OCI-M1 (cell line): ENCODE measurements at regions not wholly inside any gene's neighbourhood (a gene's known extent, or its start where the extent isn't known, plus 50 kb on each side); places are given as distances from the start of the nearest gene placed in this dataset.

ENCODE experiments used
- DNase-seq: peaks from one replicate; lab custom pipeline; 2025; lab: John Stamatoyannopoulos, UW

DNA sequence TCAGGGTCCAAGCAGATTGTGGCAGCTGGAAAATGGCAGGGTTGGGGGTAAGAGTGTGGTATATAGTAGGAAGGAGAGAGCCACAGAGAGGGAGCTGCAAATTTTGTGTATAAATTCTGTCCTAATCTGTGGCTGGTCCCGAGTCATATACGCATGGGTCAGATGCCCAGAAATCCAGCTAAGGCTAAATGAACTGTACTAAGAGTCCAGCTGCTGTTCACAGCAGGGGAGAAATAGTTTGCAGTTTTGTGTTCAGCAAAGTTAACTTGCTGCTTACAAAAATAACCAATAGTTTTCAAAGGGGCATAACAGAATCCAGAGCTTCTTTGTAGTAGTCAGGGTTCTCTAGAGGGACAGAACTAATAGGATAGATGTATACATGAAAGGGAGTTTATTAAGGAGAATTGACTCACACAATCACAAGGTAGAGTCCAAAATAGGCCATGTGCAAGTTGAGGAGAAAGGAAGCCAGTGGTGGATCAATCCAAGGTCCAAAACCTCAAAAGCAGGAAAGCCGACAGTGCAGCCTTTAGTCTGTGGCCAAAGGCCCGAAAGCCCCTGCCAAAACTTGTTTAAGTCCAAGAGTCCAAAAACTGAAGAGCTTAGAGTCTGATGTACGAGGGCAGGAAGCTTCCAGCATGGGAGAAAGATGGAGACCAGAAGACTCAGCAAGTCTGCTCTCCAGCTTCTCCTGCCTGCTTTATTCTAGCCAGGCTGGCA is 146.1 kb upstream of the KBTBD8 start:
- DNase-seq, result no peak

DNA sequence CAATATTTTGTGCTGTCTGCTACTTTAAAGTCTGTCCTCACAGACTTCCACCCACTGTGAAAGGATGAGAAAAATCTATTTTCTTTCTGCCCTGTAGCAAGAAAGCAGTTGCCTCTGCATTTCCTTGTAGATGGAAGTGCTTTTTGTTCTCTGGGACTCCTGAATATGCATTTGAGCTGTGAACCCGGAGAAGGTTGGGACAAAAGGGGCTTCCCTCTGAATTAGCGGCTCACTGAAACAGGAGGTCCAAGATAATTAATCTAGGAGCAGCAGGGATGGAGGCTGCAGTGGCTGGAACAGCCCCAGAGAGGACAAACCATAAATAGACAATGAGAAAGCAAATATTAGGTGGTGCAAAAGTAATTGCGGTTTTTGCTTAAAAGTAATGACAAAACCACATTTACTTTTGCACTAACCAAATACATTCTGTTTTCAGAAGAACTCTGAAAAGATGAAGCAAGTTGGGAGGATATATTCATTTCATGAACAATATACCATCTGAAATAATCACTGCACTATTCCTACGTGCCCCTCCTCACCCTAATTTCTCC is 143.4 kb upstream of the KBTBD8 start:
- DNase-seq, result no peak

DNA sequence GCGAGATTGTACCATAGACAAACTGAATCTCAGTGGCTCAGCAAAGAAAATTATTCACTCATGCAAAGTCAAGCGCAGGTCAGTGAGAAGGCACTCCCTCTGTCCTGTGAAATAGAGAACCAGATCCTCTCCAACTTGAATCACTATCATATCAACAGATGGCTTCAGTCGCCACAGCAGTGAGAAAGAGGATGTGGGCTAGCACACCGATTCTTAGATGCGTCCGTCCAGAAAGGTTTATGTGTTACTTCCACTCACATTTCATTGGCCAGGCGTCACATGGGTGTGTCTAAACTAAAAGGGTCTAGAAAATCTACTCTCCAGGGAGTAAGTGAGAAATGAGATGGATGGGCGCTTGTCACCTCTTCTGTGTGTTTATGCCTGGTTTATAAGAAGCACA is 141.6 kb upstream of the KBTBD8 start:
- peak; percentile 86 for DNase-seq

DNA sequence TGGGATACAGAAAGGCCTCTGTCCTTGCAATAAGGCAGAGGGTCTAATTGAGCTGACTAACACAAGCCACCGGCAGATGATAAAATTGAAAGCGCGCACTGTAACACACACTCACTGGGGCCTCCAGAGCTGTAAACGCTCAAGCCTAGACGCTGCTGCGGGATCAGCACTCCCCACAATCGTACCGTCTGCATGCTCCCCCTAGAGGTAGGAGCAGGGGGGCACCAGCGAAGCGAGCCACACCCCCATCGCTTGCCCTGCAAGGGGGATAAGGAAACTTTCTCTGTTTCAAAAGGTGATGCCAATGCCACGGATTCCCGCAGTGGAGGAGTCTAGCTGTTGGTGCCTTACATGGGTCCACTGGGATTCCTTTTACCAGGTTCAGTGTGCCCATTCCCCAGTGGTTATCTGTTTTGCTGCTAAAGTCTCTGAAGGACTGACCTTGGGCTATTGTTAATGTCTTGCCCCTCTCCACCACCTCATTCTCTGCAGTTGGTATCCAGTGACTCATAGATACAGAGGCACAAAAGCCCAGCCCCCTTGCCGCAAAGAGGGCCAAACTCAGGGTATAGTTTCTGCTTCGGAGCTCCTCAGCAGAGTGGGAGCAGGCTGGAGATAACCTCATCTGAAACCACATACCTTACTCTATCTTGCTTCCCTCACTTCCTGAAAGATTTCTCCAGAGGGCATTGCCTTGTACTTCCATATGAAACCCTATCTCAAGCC is 139.3 kb upstream of the KBTBD8 start:
- DNase-seq, result peak; percentile 76

DNA sequence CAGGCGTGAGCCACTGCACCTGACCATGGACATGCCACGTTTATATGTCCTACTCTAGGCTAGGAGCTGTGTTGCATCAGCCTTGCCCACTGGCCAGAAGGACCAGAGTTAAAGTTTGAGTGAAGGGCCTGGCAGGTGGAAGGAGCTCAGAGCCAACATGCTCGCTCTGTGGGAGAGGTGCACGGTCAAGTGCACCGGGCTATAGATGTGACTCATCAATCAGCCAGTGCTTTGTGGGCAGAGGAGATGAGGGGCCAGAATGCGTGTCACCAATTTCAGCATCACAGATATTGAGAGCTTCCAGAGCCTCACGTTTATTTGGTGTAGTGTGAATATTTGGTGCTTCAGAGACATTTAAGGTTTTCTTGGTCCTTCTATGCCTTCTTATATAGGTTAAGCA is 137.3 kb upstream of the KBTBD8 start:
- no peak for DNase-seq

GRCh38 chr3:66863205-66864111 is 134.6 kb upstream of the KBTBD8 start:
- no peak for DNase-seq

DNA sequence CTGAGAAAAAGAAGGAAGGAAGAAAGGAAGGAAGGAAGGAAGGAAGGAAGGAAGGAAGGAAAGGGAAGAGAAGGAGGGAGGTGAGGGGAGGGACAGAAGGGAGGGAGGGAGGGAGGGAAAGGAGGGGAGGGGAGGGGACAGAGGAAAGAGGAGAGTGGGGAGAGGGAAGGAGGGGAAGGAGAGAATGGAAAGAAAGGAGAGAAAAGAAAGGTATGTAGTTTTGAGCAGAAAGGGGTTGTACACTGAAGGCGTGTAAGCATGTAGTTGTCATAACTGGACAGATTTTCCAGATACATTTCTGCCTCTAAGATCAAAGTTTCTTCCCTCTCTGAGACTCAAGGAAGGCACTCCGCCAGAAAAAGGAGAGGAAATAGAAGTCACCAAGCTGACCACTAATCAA is 113.4 kb upstream of the KBTBD8 start:
- no peak for DNase-seq

GRCh38 chr3:66885326-66886000 is 112.6 kb upstream of the KBTBD8 start:
- DNase-seq, result peak; percentile 43

- peak; percentile 66 for DNase-seq
These were observed 108.2 kb upstream of the KBTBD8 start for GRCh38 chr3:66889750-66890494.

- DNase-seq, result peak; percentile 11
These were observed 100.0 kb upstream of the KBTBD8 start for GRCh38 chr3:66898155-66898554.

- DNase-seq, result no peak
These were observed 93.8 kb upstream of the KBTBD8 start for GRCh38 chr3:66904336-66904735.

DNA sequence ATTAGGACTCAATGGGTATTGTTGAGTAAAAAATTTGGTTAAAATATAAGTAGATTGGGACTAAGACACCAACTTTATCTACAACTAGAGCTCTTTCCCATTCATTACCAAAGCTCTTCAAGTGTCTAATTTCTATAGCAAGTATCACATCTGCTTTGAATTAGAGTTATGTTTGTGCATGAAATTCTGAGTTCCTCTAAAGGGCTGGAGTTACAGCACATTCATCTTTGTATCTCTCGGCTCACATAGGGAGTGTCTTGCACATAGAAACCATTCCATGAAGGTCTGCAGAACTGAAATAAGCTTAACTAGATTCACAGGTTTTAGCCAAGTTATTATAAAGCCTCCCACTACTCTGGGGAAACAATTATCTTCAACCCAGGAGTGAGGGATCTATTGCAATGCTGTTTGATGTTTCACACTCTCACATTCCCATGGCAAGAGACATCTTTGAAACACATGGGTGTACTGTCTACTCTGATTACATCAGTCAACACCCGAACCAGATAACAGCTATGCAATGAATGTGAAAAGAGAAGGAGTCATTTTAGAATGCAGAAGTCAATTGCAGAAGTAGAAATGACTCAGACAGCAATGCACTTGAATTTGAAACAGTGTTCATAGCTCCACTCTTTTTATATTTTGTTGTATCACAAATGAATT is 93.1 kb upstream of the KBTBD8 start:
- DNase-seq, result peak; percentile 79

GRCh38 chr3:66907136-66907535 is 91.0 kb upstream of the KBTBD8 start:
- no peak for DNase-seq

- DNase-seq, result no peak
These were observed 87.6 kb upstream of the KBTBD8 start for GRCh38 chr3:66910266-66911055.

GRCh38 chr3:66912306-66912705 is 85.8 kb upstream of the KBTBD8 start:
- DNase-seq, result no peak

GRCh38 chr3:66922058-66922457 is 76.0 kb upstream of the KBTBD8 start:
- DNase-seq, result no peak

DNA sequence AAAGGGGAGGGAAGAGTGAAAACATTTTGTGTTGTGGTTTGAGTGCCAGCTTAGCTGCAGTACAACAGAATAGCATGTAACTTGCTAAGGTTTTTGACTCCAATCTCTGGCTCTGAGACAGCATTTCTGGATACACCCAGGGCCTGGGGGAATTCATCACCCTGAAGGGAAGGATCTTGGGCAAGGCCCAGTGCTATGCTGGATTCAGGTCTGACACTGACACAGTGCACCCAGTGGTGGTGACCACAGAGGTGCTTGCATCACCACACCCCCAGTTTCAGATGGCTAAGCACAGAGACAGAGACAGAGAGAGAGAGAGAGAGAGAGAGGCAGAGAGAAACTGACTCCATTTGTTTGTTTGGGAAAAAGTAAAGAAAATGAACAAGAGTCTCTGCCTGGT is 74.1 kb upstream of the KBTBD8 start:
- no peak for DNase-seq

GRCh38 chr3:66928252-66928651 is 69.9 kb upstream of the KBTBD8 start:
- no peak for DNase-seq

GRCh38 chr3:66931291-66931690 is 66.8 kb upstream of the KBTBD8 start:
- no peak for DNase-seq

- no peak for DNase-seq
These were observed 66.4 kb upstream of the KBTBD8 start for GRCh38 chr3:66931699-66932098.
